ENCODE measurements at regions not wholly inside any gene's neighbourhood (a gene's known extent, or its start where the extent isn't known, plus 50 kb on each side); places are given as distances from the start of the nearest gene placed in this dataset.

DNA sequence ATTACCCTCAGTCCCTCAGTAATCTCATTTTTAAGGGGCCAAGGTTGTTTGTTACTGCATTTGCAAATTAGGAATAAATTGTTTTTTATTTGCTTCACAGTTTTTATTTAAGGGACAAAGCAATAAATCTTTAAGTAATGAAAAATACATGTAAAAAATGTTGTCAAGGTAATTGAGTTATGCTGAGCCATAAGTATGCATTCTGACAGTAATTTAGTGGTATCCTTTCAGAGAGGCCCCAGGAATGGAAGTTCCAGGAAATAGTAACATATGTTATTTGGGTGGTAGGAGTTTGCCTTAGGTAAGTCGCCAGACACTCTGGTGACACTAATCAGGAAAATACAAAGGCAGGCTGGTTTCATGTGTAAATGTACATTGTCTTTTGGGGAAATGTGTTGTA lies 1787.9 kb upstream of the WWC1 start:
- Histone ChIP-seq H3K27ac (ENCODE audit: low read depth, low read length) (no peak overlapping the region), H3K4me3 (ENCODE audit: insufficient read depth, low read length) (no peak overlapping the region), H3K4me2 (ENCODE audit: insufficient read depth, low read length) (no peak overlapping the region), H3K36me3 (ENCODE audit: insufficient read depth, low read length) (no peaks in the 10 kb centered on the region), H3K9me3 (ENCODE audit: low read depth, low read length) (no peaks in the 10 kb centered on the region), H4K20me1 (ENCODE audit: insufficient read depth, low read length) (no peaks in the 10 kb centered on the region), H3K27me3 (ENCODE audit: insufficient read depth, low read length) (no peaks in the 10 kb centered on the region), H2AFZ (ENCODE audit: low read length) (no peak overlapping the region), H3K79me2 (ENCODE audit: insufficient read depth, low read length) (no peaks in the 10 kb centered on the region), H3K4me1 (ENCODE audit: insufficient read depth, low read length) (no peaks in the 10 kb centered on the region)
- no peak for DNase-seq (ENCODE audit: insufficient read length, low spot score, missing footprints)
- TF ChIP-seq, protein P1, sequence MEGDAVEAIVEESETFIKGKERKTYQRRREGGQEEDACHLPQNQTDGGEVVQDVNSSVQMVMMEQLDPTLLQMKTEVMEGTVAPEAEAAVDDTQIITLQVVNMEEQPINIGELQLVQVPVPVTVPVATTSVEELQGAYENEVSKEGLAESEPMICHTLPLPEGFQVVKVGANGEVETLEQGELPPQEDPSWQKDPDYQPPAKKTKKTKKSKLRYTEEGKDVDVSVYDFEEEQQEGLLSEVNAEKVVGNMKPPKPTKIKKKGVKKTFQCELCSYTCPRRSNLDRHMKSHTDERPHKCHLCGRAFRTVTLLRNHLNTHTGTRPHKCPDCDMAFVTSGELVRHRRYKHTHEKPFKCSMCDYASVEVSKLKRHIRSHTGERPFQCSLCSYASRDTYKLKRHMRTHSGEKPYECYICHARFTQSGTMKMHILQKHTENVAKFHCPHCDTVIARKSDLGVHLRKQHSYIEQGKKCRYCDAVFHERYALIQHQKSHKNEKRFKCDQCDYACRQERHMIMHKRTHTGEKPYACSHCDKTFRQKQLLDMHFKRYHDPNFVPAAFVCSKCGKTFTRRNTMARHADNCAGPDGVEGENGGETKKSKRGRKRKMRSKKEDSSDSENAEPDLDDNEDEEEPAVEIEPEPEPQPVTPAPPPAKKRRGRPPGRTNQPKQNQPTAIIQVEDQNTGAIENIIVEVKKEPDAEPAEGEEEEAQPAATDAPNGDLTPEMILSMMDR (IDR thresholded peaks at IDR 0.05; ENCODE audit: extremely low read depth, low read depth, low read length): no peak

DNA sequence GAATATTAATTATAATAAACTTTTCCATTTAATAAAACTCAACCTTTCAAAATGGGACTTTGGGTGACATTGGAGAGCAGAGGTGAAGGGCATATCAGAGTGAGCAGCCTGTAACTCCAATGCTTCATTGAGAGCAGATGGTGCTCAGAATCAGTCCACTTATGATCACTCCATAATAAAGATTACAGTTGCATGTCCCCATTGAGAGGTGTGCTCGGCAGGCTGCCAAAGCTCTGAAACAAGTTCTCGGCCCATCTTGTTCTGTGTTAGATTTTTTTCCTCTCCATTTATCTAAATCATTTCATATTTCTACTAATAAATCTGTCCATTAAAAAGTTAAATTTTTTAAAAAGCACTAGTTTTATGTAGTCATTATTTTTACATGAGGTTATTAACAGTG lies 1786.4 kb upstream of the WWC1 start:
- H3K79me2 ChIP-seq (ENCODE audit: insufficient read depth, low read length): no peaks in the 10 kb centered on the region
- no peak overlapping the region for H3K4me2 ChIP-seq (ENCODE audit: insufficient read depth, low read length)
- H2AFZ ChIP-seq (ENCODE audit: low read length): no peak overlapping the region
- no peak overlapping the region for H3K27ac ChIP-seq (ENCODE audit: low read depth, low read length)
- no peak for DNase-seq (ENCODE audit: insufficient read length, low spot score, missing footprints)
- H4K20me1 ChIP-seq (ENCODE audit: insufficient read depth, low read length): no peaks in the 10 kb centered on the region
- H3K27me3 ChIP-seq (ENCODE audit: insufficient read depth, low read length): no peaks in the 10 kb centered on the region
- H3K36me3 ChIP-seq (ENCODE audit: insufficient read depth, low read length): no peaks in the 10 kb centered on the region
- TF ChIP-seq, protein P1 (IDR thresholded peaks at IDR 0.05; ENCODE audit: extremely low read depth, low read depth, low read length): no peak
- no peak overlapping the region for H3K4me3 ChIP-seq (ENCODE audit: insufficient read depth, low read length)
- no peaks in the 10 kb centered on the region for H3K4me1 ChIP-seq (ENCODE audit: insufficient read depth, low read length)
- H3K9me3 ChIP-seq (ENCODE audit: low read depth, low read length): no peaks in the 10 kb centered on the region

DNA sequence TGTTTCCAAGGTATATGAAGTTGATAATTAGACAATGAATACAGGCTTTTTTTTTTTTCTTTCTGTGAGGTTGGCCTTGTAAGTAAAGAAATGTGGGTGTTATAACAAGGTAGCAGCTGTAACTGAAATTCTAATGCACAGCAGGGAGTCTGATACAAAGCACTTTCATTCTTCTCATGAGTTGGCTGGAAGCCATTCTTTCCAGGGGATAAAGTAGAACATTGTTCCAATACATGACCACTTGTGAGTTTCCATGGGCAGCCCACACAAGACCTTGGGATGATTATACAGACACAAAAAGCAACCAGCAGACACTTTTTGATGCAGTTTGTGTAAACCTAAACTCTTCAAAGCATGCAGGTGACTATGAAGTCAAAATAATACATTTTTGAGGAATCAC lies 1785.9 kb upstream of the WWC1 start:
- TF ChIP-seq, protein P1 (IDR thresholded peaks at IDR 0.05; ENCODE audit: extremely low read depth, low read depth, low read length): no peak
- no peak for DNase-seq (ENCODE audit: insufficient read length, low spot score, missing footprints)

GRCh38 chr5:166507810-166508425 lies 1783.5 kb upstream of the WWC1 start:
- no peaks in the 10 kb centered on the region for H3K4me1 ChIP-seq (ENCODE audit: insufficient read depth, low read length)
- H3K27ac ChIP-seq (ENCODE audit: low read depth, low read length): no peak overlapping the region
- no peak overlapping the region for H2AFZ ChIP-seq (ENCODE audit: low read length)
- no peak for DNase-seq (ENCODE audit: insufficient read length, low spot score, missing footprints)
- H3K27me3 ChIP-seq (ENCODE audit: insufficient read depth, low read length): no peaks in the 10 kb centered on the region
- H3K79me2 ChIP-seq (ENCODE audit: insufficient read depth, low read length): no peaks in the 10 kb centered on the region
- no peaks in the 10 kb centered on the region for H3K9me3 ChIP-seq (ENCODE audit: low read depth, low read length)
- TF ChIP-seq, protein P1 (IDR thresholded peaks at IDR 0.05; ENCODE audit: extremely low read depth, low read depth, low read length): no peak
- no peaks in the 10 kb centered on the region for H4K20me1 ChIP-seq (ENCODE audit: insufficient read depth, low read length)
- no peak overlapping the region for H3K4me2 ChIP-seq (ENCODE audit: insufficient read depth, low read length)
- no peaks in the 10 kb centered on the region for H3K36me3 ChIP-seq (ENCODE audit: insufficient read depth, low read length)
- no peak overlapping the region for H3K4me3 ChIP-seq (ENCODE audit: insufficient read depth, low read length)

More for the DNA sequence above, 1785.9 kb upstream of the WWC1 start:
- Histone ChIP-seq H3K4me2 (ENCODE audit: insufficient read depth, low read length) (no peak overlapping the region), H3K27me3 (ENCODE audit: insufficient read depth, low read length) (no peaks in the 10 kb centered on the region), H3K36me3 (ENCODE audit: insufficient read depth, low read length) (no peaks in the 10 kb centered on the region), H3K4me3 (ENCODE audit: insufficient read depth, low read length) (no peak overlapping the region), H3K27ac (ENCODE audit: low read depth, low read length) (no peak overlapping the region), H2AFZ (ENCODE audit: low read length) (no peak overlapping the region), H3K79me2 (ENCODE audit: insufficient read depth, low read length) (no peaks in the 10 kb centered on the region), H3K4me1 (ENCODE audit: insufficient read depth, low read length) (no peaks in the 10 kb centered on the region), H3K9me3 (ENCODE audit: low read depth, low read length) (no peaks in the 10 kb centered on the region), H4K20me1 (ENCODE audit: insufficient read depth, low read length) (no peaks in the 10 kb centered on the region)
